NCI-H82 treated with DMSO at 0.1 percent for 48 hours (cell line): ENCODE measurements at regions not wholly inside any gene's neighbourhood (a gene's known extent, or its start where the extent isn't known, plus 50 kb on each side); places are given as distances from the start of the nearest gene placed in this dataset.
"Not testable (repeated sequence)": the region's sequence is repeated elsewhere in the genome, so short reads cannot be mapped to it uniquely, and the experiment has no call there.

Experiments
- DNase-seq: peaks from one replicate; lab custom pipeline; 2025; ENCODE audit not compliant: unreplicated experiment; lab: John Stamatoyannopoulos, UW

DNA sequence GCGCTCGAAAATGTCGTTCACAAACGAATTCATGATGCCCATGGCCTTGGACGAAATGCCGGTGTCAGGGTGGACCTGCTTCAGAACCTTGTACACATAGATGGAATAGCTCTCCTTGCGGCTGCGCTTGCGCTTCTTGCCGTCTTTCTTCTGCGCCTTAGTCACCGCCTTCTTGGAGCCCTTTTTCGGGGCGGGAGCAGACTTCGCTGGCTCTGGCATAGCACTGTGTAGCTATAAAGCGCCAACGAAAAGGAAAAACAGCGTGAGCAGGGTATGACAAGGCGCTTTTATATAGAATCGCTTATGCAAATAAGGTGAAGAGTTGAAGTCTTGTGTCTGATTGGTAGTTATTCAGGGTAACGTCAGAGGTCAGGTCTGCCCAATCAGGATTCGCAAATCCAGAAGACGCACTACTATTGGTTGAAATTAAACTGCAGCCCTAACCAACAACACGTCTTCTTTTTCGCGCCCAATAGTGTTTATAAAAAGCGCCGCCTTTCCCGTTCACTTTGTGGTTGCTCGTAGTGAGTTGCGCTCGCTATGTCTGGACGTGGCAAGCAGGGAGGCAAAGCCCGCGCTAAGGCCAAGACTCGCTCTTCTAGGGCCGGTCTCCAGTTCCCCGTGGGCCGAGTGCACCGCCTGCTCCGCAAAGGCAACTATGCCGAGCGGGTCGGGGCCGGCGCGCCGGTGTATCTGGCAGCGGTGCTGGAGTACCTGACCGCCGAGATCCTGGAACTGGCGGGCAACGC is 114.8 kb upstream of the PRSS16 start:
- peak; percentile 95 for DNase-seq

- no peak for DNase-seq
Observed at GRCh38 chr6:27133281-27134227, 113.9 kb upstream of the PRSS16 start.

DNA sequence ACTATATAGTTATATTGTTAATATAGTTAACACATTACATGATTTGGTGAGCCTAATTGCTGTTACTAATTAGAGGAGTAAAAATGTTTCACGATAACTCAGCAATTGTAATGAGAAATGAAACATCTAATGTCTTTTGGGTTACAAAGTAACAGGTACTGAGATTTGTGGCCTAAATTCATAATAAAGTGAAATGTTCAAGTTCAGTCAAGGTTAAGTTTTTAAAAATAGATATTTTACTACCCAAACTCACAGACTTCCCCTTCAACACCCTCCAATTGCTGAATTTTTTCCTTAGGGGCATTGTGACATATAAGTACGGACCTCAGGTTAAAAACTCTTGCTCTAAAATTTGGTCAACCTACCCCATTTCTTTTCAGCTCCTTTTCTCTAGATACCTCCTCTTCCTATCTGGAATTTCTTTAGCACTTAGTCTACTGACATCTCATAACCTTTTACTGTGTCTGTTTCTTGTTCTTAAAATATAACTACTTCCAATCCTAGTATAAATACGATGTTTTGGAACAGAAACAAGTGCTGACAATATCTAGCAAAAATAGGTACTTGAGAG is 112.3 kb upstream of the PRSS16 start:
- no peak for DNase-seq

DNA sequence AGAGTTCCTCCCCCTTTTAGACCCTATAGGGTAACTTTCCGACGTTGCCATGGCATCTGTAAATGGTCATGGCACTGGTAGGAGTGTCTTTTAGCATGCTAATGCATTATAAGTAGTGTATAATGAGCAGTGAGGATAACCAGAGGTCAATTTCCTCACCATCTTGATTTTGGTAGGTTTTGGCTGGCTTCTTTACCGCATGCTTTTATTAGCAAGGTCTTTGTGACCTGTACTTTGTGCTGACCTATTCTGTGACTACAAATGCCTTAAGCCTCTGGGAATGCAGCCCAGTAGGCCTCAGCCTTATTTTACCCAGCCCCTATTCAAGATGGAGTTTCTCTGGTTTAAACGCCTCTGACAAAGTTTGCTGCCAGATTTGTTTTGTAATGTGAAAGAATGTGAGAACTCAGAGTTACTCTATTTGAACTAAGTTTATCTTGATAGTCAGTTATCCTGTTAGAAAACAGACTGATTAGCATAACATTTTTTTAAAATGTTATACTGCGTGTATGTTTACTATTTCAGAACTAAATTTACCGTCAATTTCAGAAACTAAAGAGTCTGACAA is 111.3 kb upstream of the PRSS16 start:
- DNase-seq: no peak

GRCh38 chr6:27136978-27137814 is 110.3 kb upstream of the PRSS16 start:
- no peak for DNase-seq

GRCh38 chr6:27138406-27138805 is 109.1 kb upstream of the PRSS16 start:
- no peak for DNase-seq

DNA sequence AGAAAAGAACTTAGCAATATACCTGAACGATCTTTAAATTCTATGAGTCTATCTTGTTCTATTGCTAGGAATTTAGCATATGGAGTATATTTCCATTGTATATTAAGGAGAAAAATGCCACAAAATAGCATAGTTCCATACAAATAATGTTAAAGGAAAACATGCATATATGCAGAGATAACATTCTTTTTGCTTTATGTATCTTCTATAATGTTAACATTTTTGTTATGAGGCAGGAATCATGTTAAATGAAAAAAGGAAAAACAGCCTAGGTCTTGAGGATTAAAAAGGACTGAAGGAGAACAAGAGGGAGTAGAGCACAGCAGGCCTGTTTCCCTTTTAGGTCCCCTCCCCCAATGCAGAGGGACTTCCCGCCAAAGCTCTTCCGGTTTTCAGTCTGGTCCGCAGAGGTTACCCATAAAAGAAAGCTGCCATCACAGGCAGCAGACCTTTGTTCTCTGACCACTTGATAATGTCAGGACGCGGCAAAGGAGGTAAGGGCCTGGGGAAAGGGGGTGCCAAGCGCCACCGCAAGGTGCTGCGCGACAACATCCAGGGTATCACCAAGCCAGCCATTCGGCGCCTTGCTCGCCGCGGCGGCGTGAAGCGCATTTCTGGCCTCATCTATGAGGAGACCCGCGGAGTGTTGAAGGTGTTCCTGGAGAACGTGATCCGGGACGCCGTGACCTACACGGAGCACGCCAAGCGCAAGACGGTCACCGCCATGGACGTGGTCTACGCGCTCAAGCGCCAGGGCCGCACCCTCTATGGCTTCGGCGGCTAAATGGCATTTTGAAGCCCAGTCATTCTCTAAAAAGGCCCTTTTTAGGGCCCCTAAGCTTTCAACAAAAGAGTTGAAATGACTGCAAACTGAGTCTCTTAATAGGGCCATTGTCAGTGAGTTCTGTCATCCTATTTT is 108.4 kb upstream of the PRSS16 start:
- no peak for DNase-seq

DNA sequence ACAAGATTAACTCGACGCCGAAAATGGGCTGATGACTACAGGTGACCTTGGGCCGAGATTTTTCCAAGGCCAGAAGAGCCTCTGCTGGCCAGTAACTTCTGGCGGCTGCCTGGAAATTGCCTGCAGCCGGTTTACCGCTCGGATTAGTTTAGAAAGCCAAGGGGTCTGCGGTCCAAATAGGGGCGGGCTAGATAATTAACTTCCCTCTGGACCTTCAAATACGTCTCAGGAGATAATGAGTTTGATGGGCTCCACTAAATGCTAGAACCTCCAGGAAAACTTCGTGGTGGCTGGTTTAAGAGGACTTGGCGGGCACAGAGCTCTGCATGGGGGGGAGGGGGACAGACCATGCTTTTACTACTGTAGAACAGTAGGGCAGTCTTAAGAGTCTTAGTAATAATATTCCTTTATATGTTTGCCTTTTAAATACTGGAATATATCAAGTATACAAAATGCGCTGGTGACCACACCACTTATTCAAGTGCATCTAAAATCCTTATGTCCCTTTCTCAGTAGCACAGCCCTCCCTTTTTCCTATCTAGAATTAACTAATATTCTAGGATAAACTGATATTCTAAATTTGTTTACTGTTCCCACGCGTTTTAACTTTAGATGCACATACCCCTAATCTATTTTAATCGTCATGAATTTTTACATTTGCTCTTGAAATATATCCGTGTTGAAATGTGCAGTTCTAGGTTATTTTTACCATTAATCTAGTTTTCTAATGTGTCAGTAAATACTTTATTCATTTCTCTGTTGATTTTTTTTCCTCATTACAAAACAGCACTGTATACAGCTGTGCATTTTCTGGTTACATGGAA is 107.5 kb upstream of the PRSS16 start:
- no peak for DNase-seq

- no peak for DNase-seq
Observed at GRCh38 chr6:27140999-27141528, 106.4 kb upstream of the PRSS16 start.

- no peak for DNase-seq
Observed at GRCh38 chr6:27141529-27142015, 105.9 kb upstream of the PRSS16 start.

GRCh38 chr6:27143020-27143388 is 104.5 kb upstream of the PRSS16 start:
- DNase-seq: not testable (repeated sequence)

- no peak for DNase-seq
Observed at GRCh38 chr6:27143474-27144026, 104.0 kb upstream of the PRSS16 start.

GRCh38 chr6:27144740-27145079 is 102.8 kb upstream of the PRSS16 start:
- no peak for DNase-seq

DNA sequence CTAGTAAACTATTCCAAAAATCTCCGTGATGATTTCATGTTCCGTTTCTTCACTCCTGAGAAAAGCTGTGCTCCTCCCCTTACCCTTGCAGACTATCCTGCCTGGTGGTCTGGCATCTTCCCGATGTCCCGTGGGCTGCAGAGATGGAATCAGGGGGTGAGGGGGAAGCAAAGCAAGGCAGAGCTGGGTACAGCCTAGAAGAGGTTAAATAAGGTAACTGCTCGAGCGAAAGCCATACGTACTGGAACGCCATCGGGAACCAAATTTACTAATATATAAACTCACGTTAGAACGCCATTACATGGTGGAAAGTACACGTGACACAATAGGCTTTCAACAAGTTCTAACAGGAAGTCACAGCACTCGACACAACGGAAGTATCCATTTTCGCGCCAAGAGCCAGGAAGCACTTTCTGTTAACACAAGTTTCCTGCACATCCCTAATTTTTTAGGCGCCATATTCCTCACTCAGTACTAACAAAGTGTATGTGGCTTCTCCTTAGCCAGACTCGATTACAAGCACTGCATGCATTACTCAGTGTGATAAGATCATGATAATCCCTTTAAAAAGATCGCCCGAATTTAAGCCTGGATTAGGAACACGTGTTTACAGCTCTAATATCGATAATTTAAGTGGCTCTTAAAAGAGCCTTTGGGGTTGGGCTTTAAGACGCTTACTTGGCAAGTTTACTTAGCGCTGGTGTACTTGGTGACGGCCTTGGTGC is 101.6 kb upstream of the PRSS16 start:
- peak; percentile 95 for DNase-seq

DNA sequence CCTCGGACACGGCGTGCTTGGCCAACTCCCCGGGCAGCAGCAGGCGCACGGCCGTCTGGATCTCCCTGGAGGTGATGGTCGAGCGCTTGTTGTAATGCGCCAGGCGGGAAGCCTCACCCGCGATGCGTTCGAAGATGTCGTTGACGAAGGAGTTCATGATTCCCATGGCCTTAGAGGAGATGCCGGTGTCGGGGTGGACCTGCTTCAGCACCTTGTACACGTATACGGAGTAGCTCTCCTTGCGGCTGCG is 101.1 kb upstream of the PRSS16 start:
- not testable (repeated sequence) for DNase-seq

DNA sequence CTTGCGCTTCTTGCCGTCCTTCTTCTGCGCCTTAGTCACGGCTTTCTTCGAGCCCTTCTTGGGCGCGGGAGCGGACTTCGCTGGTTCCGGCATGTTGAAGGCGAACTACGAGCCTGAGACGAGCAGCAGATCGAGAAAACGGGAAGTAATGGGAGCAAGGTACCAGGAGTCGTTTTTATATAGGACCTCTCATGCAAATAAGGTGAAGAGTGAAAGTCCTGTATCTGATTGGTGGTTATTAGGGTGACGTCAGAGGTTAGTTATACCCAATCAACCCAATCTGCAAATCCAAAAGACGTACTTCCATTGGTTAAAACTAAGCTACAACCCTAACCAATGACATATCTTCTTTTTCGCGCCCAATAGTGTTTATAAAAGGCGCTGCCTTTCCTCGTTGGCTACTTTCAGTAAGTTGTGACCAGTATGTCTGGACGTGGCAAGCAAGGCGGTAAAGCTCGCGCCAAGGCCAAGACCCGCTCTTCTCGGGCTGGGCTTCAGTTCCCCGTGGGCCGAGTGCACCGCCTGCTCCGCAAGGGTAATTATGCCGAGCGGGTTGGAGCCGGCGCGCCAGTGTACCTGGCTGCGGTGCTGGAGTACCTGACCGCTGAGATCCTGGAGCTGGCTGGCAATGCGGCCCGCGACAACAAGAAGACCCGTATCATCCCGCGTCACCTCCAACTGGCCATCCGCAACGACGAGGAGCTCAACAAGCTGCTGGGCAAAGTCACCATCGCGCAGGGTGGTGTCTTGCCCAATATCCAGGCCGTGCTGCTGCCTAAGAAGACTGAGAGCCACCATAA is 100.6 kb upstream of the PRSS16 start:
- DNase-seq: peak; percentile 83

- no peak for DNase-seq
Observed at GRCh38 chr6:27148404-27148795, 99.1 kb upstream of the PRSS16 start.
